ENCODE measurements at regions not wholly inside any gene's neighbourhood (a gene's known extent, or its start where the extent isn't known, plus 50 kb on each side); places are given as distances from the start of the nearest gene placed in this dataset.

DNA sequence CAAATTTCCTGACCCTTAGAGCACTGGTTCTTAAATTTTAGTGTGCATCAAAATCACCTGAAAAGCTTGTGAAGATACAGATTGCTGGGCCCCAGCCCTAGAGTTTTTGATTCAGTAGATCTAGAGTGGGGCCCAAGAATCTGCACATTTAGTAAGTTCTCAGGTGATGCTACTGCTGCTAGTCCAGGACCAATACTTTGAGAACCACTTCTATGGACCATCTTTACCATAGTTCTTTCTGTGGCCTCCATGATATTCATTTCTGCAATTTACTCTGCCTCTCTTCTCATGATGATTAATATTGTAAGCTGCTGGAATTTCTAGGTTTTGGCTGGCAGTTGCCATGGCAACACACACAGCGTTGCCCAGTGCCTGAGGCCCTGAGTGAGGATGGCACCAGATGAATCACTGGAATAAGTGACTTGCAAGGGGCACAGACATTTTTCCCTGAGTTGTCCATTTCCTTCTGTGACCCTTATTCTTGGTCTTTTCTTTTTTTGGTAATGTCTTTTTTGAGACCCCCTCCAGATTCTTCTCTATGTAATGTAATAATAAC is 83.6 kb downstream of the PPP1R2C start:
- H3K79me2 ChIP-seq (ENCODE audit: insufficient read depth, low read length), result no peaks in the 10 kb centered on the region
- intact Hi-C loops (cut with micrococcal nuclease), result no loop called here
- H3K4me3 ChIP-seq (replicated peaks in 1 of 2; ENCODE audit: low read depth in 1 of 2, low read length in 2 of 2), result no peak overlapping the region
- no peaks in the 10 kb centered on the region for H3K36me3 ChIP-seq (ENCODE audit: control insufficient read depth in 1 of 2, insufficient read depth in 2 of 2, low read length in 2 of 2)
- H3K9me2 ChIP-seq (ENCODE audit: insufficient read depth), result no peaks in the 10 kb centered on the region
- ATAC-seq, result no peak
- no peak overlapping the region for H3K27ac ChIP-seq (ENCODE audit: low read depth, low read length)
- RAD21 ChIA-PET (ENCODE audit: low non-redundant PET in 1 of 2, low total read pairs in 2 of 2, uncharacterized antibody in 2 of 2, unreplicated experiment in 2 of 2), result no interaction called here
- no peaks in the 10 kb centered on the region for H4K20me1 ChIP-seq (ENCODE audit: insufficient read depth)
- no peak overlapping the region for H2AFZ ChIP-seq (ENCODE audit: low read depth, low read length, poor library complexity, severe bottlenecking)
- no peak overlapping the region for H3K9ac ChIP-seq (ENCODE audit: low read length)
- TF ChIP-seq FOSL1 (IDR thresholded peaks at IDR 0.05; ENCODE audit: low read depth), result no peak
- TF ChIP-seq ZBTB33 (IDR thresholded peaks at IDR 0.05; ENCODE audit: extremely low read depth, insufficient replicate concordance, low read length), result no peak
- no peak for TF ChIP-seq POLR2A (IDR thresholded peaks at IDR 0.05; ENCODE audit: borderline replicate concordance, extremely low read depth, insufficient read depth, insufficient read length)
- no peak for TF ChIP-seq EZH2phosphoT487 (IDR thresholded peaks at IDR 0.05; ENCODE audit: borderline replicate concordance)
- no peak for TF ChIP-seq SP1 (IDR thresholded peaks at IDR 0.05; ENCODE audit: low read depth)
- TF ChIP-seq SIN3A (IDR thresholded peaks at IDR 0.05; ENCODE audit: low read depth), result no peak
- TF ChIP-seq EZH2 (IDR thresholded peaks at IDR 0.05), result no peak
- TF ChIP-seq EGR1 (IDR thresholded peaks at IDR 0.05; ENCODE audit: low read depth), result no peak
- no peak for TF ChIP-seq REST (IDR thresholded peaks at IDR 0.05; ENCODE audit: low read depth)
- no TSS peak for BruUV-seq (replicated peaks)
- H3K4me2 ChIP-seq (ENCODE audit: low read length), result no peak overlapping the region
- CTCF ChIA-PET, result no interaction called here
- no peaks in the 10 kb centered on the region for H3K9me3 ChIP-seq (ENCODE audit: control insufficient read depth in 1 of 2, insufficient read depth in 1 of 2, low read depth in 1 of 2, low read length in 2 of 2)
- POLR2A ChIA-PET, result no interaction called here
- no peaks in the 10 kb centered on the region for H3K4me1 ChIP-seq (ENCODE audit: control insufficient read depth in 1 of 2, insufficient read depth in 2 of 2, low read length in 2 of 2)
- no peak for DNase-seq (ENCODE audit: low read depth, low spot score)
- H3K27me3 ChIP-seq (ENCODE audit: insufficient read depth, low read length), result no peaks in the 10 kb centered on the region
